NCI-H1694 (cell line): ENCODE measurements at regions not wholly inside any gene's neighbourhood (a gene's known extent, or its start where the extent isn't known, plus 50 kb on each side); places are given as distances from the start of the nearest gene placed in this dataset.

ENCODE experiments used
- DNase-seq: peaks from one replicate; lab custom pipeline; 2025; lab: John Stamatoyannopoulos, UW

GRCh38 chr4:161225327-161225726 is 938.5 kb downstream of the FSTL5 start:
- no peak for DNase-seq

- DNase-seq = no peak
These were observed 940.9 kb downstream of the FSTL5 start for GRCh38 chr4:161222889-161223288.

DNA sequence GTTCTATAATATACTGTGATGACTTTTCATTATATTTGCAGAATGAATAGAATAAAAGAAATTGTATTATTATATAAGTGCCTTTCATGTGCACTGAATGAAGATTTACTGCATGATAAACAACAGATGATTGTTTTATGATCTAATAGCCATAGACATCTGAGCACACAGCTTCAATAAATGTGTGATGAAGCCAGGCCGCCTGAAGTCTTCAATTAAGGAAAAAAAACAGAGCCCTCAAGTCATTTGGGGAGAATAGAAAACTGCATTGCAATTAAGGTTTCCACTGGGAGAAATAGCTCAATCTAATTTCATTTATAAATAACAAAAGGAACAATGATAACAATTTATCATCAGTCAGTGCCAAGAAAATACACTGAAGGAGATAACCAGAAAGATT is 955.2 kb downstream of the FSTL5 start:
- no peak for DNase-seq

- DNase-seq = no peak
These were observed 957.2 kb downstream of the FSTL5 start for GRCh38 chr4:161206528-161207080.

DNA sequence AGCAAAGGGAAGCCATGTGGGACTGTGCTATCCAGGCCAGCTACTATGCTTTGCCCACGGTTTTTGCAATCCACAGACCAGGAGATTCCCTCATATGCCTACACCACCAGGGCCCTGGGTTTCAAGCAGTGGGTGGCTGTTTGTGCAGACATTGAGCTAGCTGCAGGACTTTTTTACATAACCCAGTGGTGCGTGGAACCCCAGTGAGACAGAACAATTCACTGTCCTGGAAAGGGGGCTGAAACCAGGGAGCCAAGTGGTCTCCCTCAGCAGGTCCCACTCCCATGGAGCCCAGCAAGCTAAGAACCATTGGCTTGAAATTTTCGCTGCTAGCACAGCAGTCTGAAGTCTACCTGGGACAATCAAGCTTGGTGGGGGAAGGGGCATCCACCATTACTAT is 959.9 kb downstream of the FSTL5 start:
- DNase-seq = no peak

GRCh38 chr4:161197912-161198311 is 965.9 kb downstream of the FSTL5 start:
- DNase-seq = no peak

DNA sequence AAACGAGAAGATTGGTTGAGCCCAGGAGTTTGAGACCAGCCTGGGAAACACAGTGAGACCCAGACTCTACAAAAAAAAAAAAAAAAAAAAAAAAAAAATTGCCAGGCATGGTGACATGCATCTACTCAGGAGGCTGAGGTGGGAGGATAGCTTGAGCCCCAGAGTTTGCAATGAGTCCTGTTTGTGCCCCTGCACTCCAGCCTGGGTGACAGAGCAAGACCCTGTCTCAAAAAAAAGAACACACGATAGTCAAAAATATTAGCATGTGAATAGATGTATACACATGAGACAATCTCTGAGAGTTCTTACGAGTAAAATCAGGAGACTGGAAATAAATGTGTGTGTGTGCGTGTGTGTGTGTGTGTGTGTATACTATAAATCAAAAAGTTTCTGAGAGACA is 966.3 kb downstream of the FSTL5 start:
- no peak for DNase-seq

DNA sequence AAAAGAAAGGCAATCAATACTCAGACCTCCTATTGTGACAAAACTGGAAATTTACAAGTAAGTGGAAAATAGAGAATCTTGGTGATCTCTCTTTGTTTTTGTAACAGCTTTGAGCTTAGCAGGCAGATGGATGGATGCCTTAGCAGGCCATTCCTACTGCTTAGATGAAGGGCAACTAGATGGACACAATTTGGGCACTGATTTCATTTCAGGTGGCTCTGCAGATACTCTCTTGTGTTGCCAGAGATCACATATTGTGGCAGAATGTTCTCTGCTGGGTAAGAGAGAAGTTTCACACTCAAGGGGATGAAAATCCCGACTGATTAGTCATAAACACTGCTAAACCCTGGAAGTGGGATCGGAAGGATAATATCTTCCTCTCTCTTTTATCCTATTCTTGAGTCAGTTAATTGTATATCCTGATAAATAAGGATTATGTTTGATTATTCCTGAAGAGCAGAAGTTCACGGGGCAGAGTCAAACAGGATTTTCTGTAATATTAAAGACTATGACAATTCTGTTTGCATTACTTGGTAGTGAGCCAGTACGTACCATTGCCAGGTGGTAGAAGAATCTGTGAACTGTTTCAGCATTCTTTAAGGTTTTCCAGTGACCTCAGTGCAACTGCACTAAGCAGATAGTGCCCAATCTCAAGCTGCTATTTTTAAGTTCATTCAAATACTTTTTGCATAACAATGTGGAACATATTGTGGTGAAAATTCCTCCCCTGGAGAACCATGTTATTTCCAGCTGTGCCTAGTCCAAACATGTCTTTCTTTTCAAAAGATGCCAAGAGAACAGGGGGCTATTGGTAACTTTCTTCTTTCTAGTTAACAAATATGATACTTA is 974.3 kb downstream of the FSTL5 start:
- no peak for DNase-seq

- DNase-seq = no peak
These were observed 975.2 kb downstream of the FSTL5 start for GRCh38 chr4:161188578-161188977.

DNA sequence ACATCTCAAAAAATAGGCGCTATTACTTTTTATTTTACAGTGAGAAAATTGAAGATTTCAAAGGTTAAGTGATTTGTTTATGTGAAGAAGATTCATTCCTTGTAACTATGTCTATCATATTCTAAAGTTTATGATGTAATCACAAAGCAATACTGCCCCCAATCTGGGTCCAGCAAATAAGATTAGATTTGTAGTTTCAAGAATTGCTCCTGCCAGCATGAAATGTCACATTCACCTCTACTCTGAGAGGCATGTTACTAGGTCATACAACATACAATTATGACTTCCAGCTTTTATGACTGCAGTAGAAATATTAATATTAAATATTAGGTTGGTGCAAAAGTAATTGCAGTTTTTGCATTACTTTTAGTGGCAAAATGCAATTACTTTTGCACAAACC is 976.2 kb downstream of the FSTL5 start:
- no peak for DNase-seq

DNA sequence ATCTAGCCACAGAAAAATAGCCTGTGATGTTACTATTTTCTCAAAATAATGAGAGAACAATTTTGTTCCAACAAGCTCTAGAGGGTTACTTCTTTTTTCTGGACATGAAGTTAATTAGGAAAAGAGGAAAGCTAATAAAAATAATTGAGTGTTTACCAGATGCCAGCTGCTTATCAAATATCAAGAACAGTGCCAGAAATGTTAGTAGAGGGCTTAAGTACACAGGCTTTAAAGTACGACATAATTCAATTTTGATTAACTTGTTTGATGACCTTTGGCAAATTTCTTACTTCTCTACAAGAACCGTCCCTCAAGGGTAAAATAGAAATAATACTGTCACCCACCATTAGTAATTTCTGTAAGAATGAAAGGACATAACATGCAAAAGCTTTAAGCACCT is 977.0 kb downstream of the FSTL5 start:
- no peak for DNase-seq

DNA sequence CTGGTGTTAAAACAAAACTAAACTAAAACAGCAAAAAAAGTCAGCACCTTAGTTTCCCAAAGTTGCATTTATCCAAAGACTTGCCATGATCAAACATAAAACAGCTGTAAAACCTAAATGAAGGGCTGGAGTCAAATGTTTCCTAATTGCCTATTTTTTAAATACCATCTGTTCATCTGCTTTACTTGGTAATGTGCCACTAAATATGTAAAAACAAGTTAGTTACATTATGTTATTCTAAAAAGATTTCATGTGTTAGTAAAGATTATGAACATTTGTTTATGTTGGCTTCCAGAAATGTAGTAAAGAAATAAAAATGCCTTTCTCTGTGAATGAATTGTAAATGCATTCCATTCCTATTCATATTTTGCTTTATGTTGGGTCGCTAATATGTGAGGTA is 977.8 kb downstream of the FSTL5 start:
- peak; percentile 5 for DNase-seq

GRCh38 chr4:161183729-161184128 is 980.1 kb downstream of the FSTL5 start:
- no peak for DNase-seq

- DNase-seq = no peak
These were observed 980.9 kb downstream of the FSTL5 start for GRCh38 chr4:161182913-161183312.

- DNase-seq = no peak
These were observed 985.5 kb downstream of the FSTL5 start for GRCh38 chr4:161178310-161178709.

- no peak for DNase-seq
These were observed 991.3 kb downstream of the FSTL5 start for GRCh38 chr4:161172396-161173026.

- no peak for DNase-seq
These were observed 996.3 kb downstream of the FSTL5 start for GRCh38 chr4:161167539-161167938.

DNA sequence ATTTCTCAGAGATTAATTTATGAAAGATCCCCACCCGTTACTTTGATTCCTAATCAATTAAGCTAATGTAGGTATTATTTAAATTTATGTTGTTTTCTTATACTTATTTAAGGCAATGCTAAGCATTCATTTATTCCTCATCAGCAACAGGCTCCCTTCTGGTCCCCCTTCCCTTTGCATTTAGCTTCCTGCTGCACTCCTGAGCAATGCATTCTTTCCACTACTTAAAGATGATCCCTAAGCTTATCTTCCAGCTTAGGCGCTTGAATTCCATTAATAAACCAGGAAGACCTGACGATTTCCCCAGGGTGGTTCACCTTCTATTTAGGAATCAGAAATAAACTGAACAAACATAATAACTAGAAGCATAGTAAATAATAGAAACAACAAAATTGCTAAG is 1003.1 kb downstream of the FSTL5 start:
- DNase-seq = no peak

- DNase-seq = no peak
These were observed 1015.7 kb downstream of the FSTL5 start for GRCh38 chr4:161148051-161148450.

DNA sequence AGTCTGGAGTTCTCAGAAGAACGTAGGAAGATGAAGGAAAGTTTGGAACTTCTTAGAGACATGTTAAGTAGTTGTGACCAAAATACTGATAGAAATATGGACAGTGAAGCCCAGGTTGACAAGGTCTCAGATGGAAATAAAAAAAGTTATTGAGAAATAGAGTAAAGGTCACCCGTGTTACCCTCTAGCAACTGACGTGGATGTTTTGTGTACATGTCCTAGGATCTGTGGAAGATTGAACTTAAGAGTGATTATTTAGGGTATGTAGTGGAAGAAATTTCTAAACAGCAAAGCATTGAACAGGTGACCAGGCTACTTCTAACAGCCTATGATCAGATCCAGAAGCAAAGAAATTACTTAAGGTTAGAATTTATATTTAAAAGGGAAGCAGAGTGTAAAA is 1020.4 kb downstream of the FSTL5 start:
- no peak for DNase-seq

DNA sequence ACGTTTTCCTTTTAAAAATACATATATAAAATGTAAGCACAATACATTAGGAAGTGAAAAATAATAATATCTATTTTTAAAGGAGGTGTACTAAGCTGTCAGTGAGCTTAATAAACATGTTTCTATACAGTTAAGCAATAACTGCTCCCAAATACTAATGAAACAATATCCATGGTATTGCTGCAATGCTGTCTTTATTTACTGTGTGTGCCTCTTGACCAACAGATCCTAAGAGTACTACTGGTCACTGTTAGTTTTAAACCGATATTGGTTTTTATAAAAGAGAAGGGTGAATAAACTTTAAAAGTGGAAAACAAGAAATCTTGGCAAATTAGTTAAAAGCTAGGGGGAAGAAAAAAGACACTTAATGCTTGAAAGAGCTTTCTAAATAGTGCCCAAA is 1029.0 kb downstream of the FSTL5 start:
- DNase-seq = no peak

- no peak for DNase-seq
These were observed 1030.1 kb downstream of the FSTL5 start for GRCh38 chr4:161133586-161134276.
